Testis (tissue), 2 donors: ENCODE measurements at regions not wholly inside any gene's neighbourhood (a gene's known extent, or its start where the extent isn't known, plus 50 kb on each side); places are given as distances from the start of the nearest gene placed in this dataset.

Experiments
- DNase-seq: peaks from one replicate; pipeline ENCODE4 v3.0.0-alpha.2; 2019
- H3K27ac ChIP-seq, 2 donors: fragments of 200-600 bp; sonication (generic); one replicate each; pipeline ENCODE4 v1.5.1; 2019
- H3K27me3 ChIP-seq: fragments of 200-600 bp; sonication (generic); one replicate; pipeline ENCODE4 v1.5.1; 2019
- H3K36me3 ChIP-seq: fragments of 200-600 bp; sonication (generic); one replicate; pipeline ENCODE4 v1.5.1; 2017; ENCODE audit warnings: low read depth; ENCODE audit errors: missing control alignments
- H3K4me1 ChIP-seq: fragments of 200-600 bp; sonication (generic); one replicate; pipeline ENCODE4 v1.5.1; 2019
- H3K4me3 ChIP-seq, 2 donors: fragments of 200-600 bp; sonication (generic); one replicate each; pipeline ENCODE4 v1.5.1; 2017 to 2019
- H3K9me3 ChIP-seq: fragments of 200-600 bp; sonication (generic); one replicate; pipeline ENCODE4 v1.5.1; 2017
- CTCF ChIP-seq, 3 experiments: fragments of 450-650 bp in 2 of 3; fragments of 200-600 bp in 1 of 3; sonication (generic) in 1 of 3; IDR thresholded peaks; one replicate each; pipeline ENCODE4 v1.5.1; 2016 to 2019; ENCODE audit warnings: antibody characterized with exemption in 3 of 3, mild to moderate bottlenecking in 2 of 3, moderate library complexity in 1 of 3
- POLR2A ChIP-seq: fragments of 450-650 bp; IDR thresholded peaks from one replicate; pipeline ENCODE4 v1.6.1; 2017; ENCODE audit warnings: antibody characterized with exemption, mild to moderate bottlenecking, moderate library complexity
- WGBS, 2 donors: methylation state at CpG; one replicate each; pipeline ENCODE4 v1.1.5; 2018; 5-methylcytosine and 5-hydroxymethylcytosine counted together
- intact Hi-C: fragments of 100-400 bp; cut with DNase I; formaldehyde crosslinking; loops from one replicate; pipeline ENCODE4 v1.15.1; 2023; ENCODE audit warnings: low total_unique reads

- Histone ChIP-seq H3K4me3 (no peak overlapping the region), H3K27me3 (no peaks in the 10 kb centered on the region), H3K27ac (no peak overlapping the region), H3K36me3 (no peaks in the 10 kb centered on the region), H3K9me3 (no peaks in the 10 kb centered on the region), H3K4me1 (no peaks in the 10 kb centered on the region)
- 81 to 96% methylated on average over 1 of the region's 1 CpG for WGBS, 2 donors
- intact Hi-C loops: no loop called here
- TF ChIP-seq POLR2A: no peak
- TF ChIP-seq CTCF (IDR thresholded peaks at IDR 0.05): no peak
- no peak for DNase-seq
These were observed 83.2 kb upstream of the NUDT12 start for GRCh38 chr5:103645816-103646215.

- TF ChIP-seq CTCF (IDR thresholded peaks at IDR 0.05) (no peak), POLR2A (no peak)
- Histone ChIP-seq H3K4me1 (no peaks in the 10 kb centered on the region), H3K27me3 (no peaks in the 10 kb centered on the region), H3K4me3 (no peak overlapping the region), H3K27ac (no peak overlapping the region), H3K36me3 (no peaks in the 10 kb centered on the region), H3K9me3 (no peaks in the 10 kb centered on the region)
- intact Hi-C loops: no loop called here
- no peak for DNase-seq
These were observed 76.4 kb upstream of the NUDT12 start for GRCh38 chr5:103638979-103639378.

- no peak overlapping the region for H3K4me3 ChIP-seq
- DNase-seq: no peak
- H3K27me3 ChIP-seq: no peaks in the 10 kb centered on the region
- intact Hi-C loops: no loop called here
- no peaks in the 10 kb centered on the region for H3K36me3 ChIP-seq
- H3K9me3 ChIP-seq: no peaks in the 10 kb centered on the region
- TF ChIP-seq CTCF (IDR thresholded peaks at IDR 0.05) (no peak), POLR2A (no peak)
- no peaks in the 10 kb centered on the region for H3K4me1 ChIP-seq
- H3K27ac ChIP-seq: no peak overlapping the region
- WGBS, 2 donors: 84 to 92% methylated on average over 3 of the region's 3 CpGs
These were observed 62.1 kb upstream of the NUDT12 start for GRCh38 chr5:103624675-103625074.

- Histone ChIP-seq H3K27ac (no peak overlapping the region), H3K4me3 (no peak overlapping the region), H3K36me3 (no peaks in the 10 kb centered on the region), H3K9me3 (no peaks in the 10 kb centered on the region), H3K4me1 (no peaks in the 10 kb centered on the region), H3K27me3 (no peaks in the 10 kb centered on the region)
- no peak for TF ChIP-seq CTCF (IDR thresholded peaks at IDR 0.05)
- TF ChIP-seq POLR2A: no peak
- intact Hi-C loops: no loop called here
- no peak for DNase-seq
- WGBS, 2 donors: 76 to 81% methylated on average over 2 of the region's 2 CpGs
These were observed 61.5 kb upstream of the NUDT12 start for GRCh38 chr5:103624035-103624480.

GRCh38 chr5:103623425-103623824 lies 60.8 kb upstream of the NUDT12 start:
- Histone ChIP-seq H3K4me3 (no peak overlapping the region), H3K27me3 (no peaks in the 10 kb centered on the region), H3K9me3 (no peaks in the 10 kb centered on the region), H3K27ac (no peak overlapping the region), H3K36me3 (no peaks in the 10 kb centered on the region), H3K4me1 (no peaks in the 10 kb centered on the region)
- no peak for DNase-seq
- 93 to 100% methylated on average over 2 of the region's 2 CpGs for WGBS, 2 donors
- intact Hi-C loops: no loop called here
- TF ChIP-seq CTCF (IDR thresholded peaks at IDR 0.05) (no peak), POLR2A (no peak)
